Activated gamma-delta T cell treated with Interleukin-2 at 50 U/mL for 16 hours (primary cell): ENCODE measurements at regions not wholly inside any gene's neighbourhood (a gene's known extent, or its start where the extent isn't known, plus 50 kb on each side); places are given as distances from the start of the nearest gene placed in this dataset.

Source experiments
- DNase-seq: peaks from one replicate; pipeline ENCODE4 v3.0.0-alpha.2; 2020

DNA sequence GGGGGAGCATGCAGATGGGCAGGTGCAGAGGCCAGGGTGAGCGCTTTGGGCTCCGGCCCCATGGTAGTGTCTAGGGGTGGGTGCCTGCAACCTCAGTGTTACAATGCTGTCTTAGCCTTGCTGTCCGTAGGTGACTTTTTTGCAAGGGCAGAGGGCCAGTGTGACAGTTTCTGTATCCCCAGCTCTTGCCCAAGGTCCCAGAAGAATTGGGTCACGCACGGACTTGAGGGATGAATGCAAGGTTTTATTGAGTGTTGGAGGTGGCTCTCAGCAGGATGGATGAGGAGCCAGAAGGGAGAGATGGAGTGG, 492.5 kb downstream of the AGTPBP1 start:
- no peak for DNase-seq

DNA sequence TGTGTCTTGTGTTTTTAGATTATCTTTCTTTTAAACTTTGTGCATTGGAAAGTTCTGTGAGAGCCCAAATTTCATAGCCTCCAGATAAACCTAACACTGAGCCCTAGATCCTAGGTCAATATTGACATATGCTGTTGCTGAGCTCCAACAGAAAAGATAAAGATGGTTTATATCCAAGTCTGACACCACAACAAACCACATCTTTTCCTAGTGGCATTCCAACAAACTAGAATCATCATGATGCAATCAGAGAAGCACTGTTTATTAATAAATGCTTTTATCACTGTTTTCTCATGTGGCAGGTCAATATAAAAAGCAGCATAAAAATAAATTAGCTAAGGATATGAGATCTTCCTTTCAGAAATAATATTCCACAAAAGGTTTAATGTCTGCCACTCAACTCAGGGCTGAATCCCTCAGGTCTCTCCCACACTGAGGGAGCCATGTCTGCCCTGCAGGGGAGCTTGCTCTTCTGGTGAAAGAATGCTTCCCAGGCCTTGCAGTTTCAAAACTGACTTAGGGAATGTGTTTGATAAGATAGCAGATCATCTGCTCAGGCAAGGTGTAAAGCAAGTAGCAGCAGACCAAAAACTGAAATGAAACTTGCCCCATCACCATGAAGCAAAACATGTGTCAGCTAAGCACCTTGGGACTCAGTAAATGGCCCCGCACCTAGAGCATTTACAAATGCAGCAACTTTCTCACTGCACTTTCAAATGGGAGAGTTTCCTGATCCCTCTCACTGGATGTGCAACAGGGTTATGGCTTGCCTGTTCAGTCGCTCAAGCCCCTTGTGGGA, 493.0 kb downstream of the AGTPBP1 start:
- DNase-seq, result no peak

DNA sequence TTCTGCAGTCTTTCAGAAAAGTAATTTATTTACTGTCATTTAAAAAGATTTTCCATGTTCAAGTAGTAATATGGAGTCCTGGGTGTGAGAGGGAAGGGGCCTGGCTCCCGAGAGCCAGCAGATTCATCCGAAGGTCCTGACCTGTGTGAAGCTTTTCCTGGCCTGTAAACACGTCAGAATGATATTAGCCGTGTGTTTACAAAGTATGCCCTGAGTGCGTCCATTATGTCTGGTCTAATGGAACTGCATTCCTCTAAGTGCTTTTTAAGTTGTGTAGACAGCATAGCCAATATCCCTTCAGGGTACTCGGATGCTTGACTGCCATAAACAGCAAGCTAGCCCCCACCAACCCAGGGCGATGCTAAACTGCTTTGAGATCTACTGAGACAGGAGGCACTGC, 495.2 kb downstream of the AGTPBP1 start:
- no peak for DNase-seq

DNA sequence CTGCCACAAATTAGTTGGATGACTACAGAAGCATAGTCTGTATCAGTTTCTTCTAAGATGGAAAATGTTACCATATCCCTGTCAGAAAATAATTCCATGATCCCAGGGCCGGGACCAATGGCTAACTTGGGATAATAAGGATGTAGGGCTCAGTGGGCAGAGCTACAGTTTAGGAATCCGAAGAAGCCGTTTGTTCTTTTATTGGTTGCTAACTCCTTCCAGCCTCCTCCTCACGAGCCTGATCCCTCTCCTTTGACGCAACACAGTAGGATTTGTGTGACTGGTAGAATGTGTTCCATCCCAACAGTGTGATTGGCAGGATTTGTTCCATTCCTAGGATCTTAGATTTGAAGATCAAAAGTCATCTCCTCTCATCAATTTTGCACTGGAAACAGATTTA, 496.9 kb downstream of the AGTPBP1 start:
- no peak for DNase-seq

DNA sequence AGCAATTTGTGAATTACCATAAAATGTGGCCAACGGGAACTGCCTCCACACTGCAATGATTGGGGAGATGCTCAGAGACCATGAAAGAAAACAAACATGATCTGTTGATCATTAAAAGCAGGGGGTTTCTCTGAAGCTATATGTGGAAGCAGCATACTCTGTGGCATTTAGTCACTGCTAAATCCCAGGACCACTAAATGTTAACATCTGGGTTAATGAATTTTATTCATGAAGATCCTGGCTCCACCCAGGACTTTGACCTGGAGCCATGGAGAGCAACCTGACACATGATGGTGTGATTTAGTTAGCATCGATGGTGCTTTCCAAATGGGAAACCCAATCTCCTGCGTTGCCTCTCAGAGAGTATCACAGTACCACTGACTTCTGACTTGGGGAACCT, 497.8 kb downstream of the AGTPBP1 start:
- no peak for DNase-seq

DNA sequence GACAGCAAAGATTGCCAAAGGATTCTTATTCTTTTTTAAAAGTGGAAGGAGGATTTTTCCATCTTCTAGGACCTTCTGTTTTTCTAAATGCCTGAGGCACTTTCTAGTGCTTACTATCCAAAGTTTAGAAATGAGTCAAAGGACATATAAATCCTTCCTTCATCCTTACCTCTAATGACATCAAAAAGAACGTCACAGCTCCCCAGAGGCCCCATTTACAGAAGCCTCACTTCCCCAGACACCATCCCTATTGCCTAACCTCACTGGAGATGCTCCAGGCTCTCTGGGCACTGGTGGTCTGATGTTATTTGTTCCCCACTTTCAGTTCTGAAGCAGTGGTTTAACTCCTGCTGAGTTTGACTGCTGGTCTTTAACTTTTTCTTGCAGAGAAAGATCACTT, 504.3 kb downstream of the AGTPBP1 start:
- DNase-seq, result no peak

DNA sequence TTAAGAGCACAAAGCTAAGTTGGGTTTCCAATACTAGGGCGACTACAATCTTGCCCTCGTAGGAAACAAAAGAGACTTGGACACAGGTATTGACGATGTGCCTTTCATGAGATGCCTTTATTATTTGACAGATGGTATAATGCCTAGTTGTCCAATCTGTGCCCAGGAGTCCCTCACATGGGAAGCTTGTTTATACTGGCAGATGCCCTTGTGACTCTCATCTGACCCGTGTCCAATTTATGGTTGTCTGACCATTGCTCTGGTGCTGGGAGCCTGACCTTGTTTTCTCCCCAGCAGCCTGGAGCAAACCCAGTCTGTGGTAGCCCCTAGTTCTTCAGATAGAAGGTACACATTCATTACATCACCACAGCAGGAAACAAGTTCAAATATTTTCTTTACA, 511.7 kb downstream of the AGTPBP1 start:
- no peak for DNase-seq

DNA sequence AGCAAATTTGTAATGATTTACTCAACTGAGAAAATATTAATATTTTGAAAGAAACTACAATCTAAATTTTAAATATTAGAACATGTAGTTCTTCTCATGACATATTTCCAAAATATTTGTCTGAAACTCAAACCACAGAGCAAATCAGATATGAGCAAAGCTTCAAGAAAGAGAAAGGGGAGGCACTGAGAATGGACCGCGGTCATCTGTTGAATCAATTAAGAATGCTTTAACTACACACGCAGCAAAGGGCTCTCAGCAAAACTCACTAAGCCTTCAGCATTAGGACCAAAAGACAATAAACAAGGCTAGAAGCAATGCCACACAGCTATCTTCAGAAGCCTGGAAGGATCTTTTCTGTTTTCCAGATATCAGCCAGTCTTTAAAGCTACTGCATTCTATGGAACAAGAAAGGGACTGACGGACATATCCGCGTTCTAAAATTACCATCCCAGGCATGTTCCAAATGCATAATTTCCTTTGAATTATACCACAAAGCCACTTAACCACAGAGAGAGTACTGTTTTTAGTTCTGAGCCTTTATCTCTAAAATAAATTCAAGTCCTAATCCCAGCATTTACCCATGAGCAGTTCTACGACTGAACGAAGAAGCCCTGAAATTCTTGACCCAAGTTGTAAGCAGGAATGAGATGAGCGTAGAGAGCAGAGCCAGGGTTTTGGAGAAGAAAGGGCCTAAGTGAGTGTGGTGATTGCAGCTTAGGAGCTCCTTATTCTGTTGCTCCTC, 513.5 kb downstream of the AGTPBP1 start:
- DNase-seq, result no peak

DNA sequence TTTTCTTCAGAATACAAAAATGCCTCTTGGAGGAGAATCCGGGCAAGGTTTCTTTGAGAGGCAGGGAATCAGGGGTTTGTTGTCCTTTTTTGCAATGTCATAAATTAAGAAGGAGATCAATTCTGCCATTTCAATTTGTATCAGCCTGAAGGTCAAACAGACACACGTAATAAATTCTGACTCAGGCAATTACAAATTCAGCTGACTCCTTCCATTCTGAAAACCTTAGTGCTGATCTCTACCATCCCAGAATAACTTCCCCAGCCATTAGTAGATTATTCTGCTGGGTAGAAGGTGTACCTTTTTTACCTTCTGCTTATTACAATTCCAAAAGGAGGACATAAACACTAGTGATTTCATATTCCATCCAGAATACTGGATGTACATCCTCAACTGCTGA, 516.6 kb downstream of the AGTPBP1 start:
- DNase-seq, result no peak

DNA sequence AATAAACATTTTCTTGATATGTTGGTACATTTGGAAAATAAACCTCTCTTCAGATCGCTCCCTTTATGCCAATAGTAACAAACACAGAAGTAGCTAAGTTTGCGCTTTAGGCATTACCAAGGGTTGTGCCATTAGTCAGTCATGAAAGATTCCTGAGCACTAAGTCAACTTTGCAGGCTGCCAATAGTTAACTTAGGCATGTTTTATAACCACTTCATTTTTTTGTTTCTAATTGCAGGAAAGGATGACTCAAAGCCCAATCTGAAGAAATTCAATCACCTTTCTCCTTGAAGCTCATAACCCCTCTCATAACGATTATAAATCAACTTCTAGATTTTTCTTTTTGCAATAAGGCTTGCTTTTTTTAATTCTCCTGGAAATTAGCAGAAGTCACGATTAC, 517.0 kb downstream of the AGTPBP1 start:
- no peak for DNase-seq

DNA sequence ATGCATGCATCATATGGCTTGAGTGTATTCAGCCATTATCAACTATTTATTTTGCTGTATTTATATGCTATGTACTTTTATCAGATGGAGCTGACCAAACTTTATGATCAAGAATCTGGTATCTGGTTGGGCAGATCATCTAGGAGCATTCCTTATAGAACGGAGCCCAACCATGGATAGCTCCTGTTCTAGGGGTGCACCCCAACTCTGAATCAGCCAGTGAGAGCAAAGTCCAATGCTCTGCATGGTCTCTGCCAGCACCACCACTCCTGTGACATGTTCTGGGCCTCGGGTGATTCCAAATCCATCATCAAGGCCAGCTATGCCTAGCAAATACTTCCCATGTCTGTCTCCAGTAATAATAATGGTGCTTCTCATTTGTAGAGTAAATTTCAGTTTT, 517.5 kb downstream of the AGTPBP1 start:
- DNase-seq, result no peak

DNA sequence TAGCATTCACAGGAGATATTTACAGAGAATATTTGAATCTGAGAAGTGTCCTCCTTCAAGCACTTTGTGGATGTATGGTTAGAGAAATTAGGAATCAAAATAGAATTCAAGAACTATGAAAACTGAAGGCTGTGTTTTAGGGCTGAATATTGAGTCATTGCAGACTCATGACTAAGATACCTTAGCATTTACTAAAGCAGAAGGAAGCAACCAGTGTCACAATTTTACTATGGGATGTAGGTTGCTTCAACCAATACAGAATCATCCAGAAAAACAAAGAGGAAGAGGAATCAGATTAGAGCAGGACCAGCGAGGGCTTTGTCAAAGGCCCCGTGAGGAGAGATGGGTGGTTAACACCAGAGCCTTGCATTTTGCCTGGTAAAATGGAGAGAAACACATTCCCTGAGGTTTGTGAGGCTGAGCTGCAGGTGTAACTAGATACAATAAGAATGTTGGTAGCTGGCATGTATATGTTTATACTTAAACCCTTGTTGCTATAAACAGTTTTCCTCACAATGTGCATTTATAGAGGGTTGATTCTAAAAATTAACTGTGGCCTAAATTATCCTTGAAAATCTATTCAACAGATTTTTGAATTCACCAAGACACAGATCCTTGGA, 518.1 kb downstream of the AGTPBP1 start:
- no peak for DNase-seq

DNA sequence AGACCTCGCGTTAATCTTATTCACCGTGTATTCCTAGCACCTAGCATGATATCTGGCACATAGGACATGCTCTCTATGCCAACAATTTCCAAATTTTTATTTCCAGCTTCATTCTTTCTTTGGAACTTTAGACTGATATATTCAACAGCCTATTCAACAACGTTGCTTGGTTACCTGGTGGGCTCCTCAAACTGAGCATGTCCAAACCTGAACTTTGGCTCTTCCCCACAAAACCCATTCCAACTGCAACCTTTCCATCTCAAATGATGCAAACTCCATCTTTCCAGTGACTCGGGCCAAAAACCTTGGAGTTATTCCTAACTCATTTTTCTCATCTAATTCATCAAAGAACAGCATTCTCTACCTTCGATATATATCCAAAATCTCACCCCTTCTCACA, 525.2 kb downstream of the AGTPBP1 start:
- no peak for DNase-seq

DNA sequence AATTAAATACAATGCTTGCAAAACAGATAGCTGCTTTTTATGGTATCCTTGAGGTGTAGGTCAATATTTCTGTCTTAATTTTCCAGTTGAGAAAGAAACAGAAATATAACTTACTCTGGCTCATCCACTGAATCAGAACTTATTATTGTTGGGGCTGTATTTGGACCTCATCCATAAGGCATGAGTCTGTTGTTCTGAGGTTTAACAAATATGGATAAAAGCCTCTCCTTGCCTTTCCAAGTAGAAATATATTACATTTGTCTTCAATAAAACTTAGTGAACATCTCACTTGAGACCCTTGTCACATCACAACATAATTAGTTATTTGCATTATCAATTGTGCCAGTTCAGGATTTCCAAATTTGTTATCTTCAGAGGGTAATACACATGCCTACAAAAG, 525.8 kb downstream of the AGTPBP1 start:
- no peak for DNase-seq

DNA sequence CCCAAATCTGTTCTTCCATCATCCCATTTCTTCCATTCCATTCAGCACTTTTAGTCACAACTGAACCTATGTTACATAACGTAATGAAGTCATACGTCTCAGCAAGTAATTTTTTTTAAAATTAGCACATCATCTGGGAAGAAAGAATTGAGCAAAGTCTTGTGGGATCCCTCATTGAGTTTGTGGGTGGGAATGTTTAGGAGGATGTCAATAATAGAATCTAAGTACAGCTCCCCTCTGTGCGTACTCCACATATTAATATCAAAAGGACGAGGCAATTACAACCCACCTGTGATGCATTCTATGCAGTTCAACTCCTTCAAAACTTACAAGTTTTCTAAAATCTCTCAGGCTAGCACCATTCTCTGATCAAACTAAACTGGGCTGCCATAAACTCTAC, 526.3 kb downstream of the AGTPBP1 start:
- DNase-seq, result no peak

DNA sequence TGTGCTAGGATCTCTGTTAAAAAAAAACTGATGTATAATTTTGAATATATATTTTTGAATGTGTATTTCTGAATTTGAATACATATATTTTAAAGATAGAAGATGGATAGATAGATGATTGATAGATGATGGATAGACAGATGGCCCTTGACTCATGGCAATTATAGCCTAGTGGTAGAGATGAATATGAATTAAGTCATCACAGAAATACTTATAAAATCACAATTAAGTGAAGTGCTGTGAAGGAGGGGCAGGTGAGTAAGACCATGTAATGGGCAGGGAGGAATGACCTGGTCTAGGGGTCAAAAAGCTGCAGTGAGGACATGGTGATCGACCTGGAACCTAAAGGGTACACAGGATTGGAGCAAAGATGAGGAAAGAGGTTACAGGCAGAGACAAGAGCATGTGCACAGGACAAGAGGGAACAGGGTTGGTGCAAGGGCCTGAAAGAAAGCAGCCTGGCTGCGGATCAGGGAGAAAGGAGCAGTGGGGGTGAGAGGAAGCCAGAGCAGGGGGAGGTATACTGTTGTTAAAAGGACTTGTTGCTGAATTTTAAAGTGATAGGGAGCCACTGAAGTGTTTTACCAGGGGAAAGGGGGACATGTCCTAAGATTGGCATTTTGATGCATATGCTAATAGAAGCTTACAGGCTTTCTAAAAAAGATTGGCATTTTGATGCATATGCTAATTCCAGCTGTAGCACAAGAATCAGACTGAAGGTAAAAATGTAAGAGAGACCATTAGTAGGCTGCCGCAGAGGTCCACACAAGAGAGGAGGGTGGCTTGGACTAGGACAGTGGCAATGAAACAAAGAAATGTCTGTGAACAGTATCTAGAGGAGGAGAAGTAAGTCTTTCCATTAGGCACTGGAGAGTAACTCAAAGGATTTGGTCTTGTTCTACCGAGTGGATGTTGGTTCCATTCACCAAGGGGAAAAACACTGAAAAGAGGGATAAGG, 527.8 kb downstream of the AGTPBP1 start:
- DNase-seq, result no peak

DNA sequence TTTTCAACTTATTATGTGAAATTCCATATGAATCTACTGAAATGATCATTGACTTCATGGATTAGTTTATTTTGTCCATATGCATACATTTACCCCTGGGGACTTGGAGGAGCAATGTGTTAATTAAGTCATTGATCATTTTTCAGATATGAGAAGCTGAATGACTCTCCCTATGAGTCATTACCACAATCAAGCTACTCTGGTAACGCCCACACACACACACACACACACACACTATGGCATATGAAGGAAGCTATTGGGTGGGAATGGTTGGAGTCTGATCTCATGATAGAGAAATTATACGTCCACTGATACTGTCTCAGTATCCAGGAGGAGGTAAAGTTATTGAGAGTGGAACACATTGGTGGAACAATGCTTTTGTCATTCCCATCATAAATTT, 528.9 kb downstream of the AGTPBP1 start:
- no peak for DNase-seq

DNA sequence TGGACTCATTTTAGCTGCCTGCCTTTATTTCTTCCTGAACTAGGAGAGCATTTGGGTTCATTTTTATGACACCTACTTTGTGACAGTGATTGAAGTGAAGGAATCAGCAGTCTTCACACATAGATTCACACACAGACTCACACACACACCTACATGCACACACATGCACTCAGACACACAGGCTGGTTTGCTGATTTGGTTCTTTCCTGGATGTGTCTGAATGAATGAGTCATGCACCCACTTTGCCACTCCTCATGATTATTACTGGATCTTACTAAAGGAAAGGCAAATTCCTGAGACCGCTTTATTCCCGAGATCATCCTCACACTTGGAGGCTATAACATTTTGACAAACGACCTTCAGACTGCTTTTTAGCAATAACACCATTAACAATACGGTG, 529.5 kb downstream of the AGTPBP1 start:
- no peak for DNase-seq

DNA sequence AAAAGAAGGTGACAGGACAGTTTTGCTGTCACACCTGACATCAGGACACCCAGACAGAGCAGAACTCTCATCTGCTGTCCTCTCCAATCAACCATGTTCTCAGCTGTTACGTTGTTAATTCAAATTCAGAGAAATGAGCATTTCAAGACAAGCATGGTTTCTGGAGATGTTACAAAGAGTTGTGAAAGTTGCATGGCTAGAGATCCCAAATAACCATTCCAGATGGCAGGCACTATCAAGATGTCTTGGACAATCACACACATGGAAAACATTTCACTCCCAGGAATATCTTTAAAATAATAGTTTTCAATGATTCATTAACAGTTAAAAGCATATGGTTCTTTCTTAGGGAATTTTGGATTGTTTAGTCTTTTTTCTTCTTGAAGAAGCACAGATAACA, 533.1 kb downstream of the AGTPBP1 start:
- DNase-seq, result no peak

DNA sequence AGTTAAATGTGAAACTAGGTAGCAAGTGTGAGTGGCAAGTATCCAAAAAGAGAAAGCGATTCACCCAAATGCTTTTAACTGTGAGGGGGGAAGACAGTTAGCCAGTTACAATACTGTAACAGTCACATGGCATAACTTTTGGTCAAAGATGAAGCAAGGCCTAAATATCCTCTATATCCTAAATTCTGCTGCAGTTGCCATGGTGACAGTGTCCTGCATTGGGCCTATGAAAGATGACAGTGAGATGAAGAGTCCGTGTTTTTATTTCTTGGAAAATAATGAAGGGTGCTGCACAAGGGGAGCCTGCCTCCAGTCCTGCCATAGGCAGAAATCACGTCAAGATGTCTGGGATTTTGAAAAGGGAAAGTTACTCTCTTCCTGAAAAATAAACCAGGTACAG, 534.6 kb downstream of the NTRK2 start:
- DNase-seq, result no peak

DNA sequence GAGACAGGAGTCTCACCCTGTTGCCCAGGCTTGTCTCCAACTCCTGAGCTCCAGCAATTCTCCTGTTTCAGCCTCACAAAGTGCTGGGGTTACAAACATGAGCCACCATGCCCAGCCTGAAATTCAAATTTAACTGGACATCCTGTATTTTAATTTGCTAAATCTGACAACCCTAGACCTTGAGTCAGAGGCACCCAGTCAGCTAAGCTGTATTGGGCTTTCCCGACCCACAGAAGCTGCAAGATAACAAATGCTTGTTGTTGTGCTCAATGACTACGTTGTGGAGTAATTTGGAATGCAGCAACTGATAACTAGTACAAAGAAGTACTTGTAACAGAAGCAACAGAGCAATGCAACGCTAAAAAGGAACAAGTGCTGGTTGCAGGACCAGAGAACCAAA, 533.1 kb downstream of the NTRK2 start:
- no peak for DNase-seq

DNA sequence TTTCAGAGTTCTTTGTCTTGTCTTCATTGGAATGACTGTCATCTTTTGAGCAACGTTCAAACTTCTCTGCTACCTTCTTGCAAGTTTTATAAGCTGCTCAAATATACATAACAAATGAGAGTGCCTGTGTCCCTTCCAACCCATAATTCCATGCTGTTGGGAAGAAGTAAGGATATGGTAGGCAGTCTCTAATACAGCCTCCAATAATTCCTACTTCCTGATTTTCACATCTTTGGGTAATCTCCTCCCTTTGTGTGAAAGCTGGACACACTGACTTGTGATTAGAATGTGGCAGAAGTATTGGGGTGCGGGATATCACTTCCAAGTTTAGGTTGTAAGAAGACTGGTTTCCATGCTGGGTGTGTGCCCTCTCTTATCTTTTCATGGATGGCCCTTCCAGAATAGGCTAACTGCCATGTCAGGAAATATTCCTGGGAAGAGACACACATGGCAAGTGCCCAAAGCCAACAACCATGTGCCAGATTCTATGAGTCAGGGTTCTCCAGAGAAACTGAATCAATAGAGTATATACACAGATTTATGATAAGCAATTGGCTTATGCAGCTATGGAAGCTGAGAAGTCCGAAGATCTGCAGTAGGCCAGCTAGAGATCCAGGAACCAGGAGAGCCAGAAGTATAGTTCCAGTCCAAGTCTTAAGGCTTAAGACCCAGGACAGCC, 531.3 kb downstream of the NTRK2 start:
- DNase-seq, result no peak
